Gastrocnemius medialis (tissue), 4 donors: ENCODE measurements at regions not wholly inside any gene's neighbourhood (a gene's known extent, or its start where the extent isn't known, plus 50 kb on each side); places are given as distances from the start of the nearest gene placed in this dataset.

Experiments
- ATAC-seq, 2 donors: fragments of 150-250 bp; one replicate each; pipeline ENCODE4 v1.9.1; 2016
- DNase-seq, 2 donors: peaks; one replicate each; pipeline ENCODE4 v3.0.0-alpha.2; 2019
- H3K27ac ChIP-seq, 4 donors: fragments of 200-600 bp; sonication (generic); 1 replicate in 1 of 4; 2 replicates in 3 of 4; pipeline ENCODE4 v1.5.1; 2016 to 2018; ENCODE audit warnings: mild to moderate bottlenecking in 2 of 4, moderate library complexity in 1 of 4
- H3K27me3 ChIP-seq, 3 donors: fragments of 200-600 bp; sonication (generic) in 2 of 3; 1 replicate in 1 of 3; 2 replicates in 2 of 3; pipeline versions ENCODE4 v1.5.1 to v1.6.0; 2016 to 2019; ENCODE audit warnings: mild to moderate bottlenecking in 1 of 3, moderate library complexity in 1 of 3
- H3K36me3 ChIP-seq, 2 donors: fragments of 200-600 bp; sonication (generic) in 1 of 2; one replicate each; pipeline ENCODE4 v1.5.1; 2017 to 2018
- H3K4me1 ChIP-seq, 2 donors: fragments of 200-600 bp; sonication (generic) in 1 of 2; one replicate each; pipeline ENCODE4 v1.5.1; 2016 to 2017; ENCODE audit warnings: mild to moderate bottlenecking in 2 of 2
- H3K4me3 ChIP-seq, 4 donors: fragments of 200-600 bp; sonication (generic) in 3 of 4; 1 replicate in 1 of 4; 2 replicates in 3 of 4; pipeline ENCODE4 v1.5.1; 2016 to 2019; ENCODE audit warnings: mild to moderate bottlenecking in 2 of 4
- H3K9me3 ChIP-seq, 3 donors: fragments of 200-600 bp; sonication (generic) in 2 of 3; 1 replicate in 1 of 3; 2 replicates in 2 of 3; pipeline ENCODE4 v1.5.1; 2016 to 2019
- CTCF ChIP-seq, 5 experiments: fragments of 450-650 bp in 3 of 5; fragments of 200-600 bp in 2 of 5; sonication (generic) in 2 of 5; IDR thresholded peaks in 4 of 5; conservative IDR thresholded peaks in 1 of 5; 1 replicate in 4 of 5; 2 replicates in 1 of 5; pipeline ENCODE4 v1.5.1; 2016 to 2019; ENCODE audit warnings: antibody characterized with exemption in 5 of 5, mild to moderate bottlenecking in 3 of 5, moderate library complexity in 3 of 5
- POLR2A ChIP-seq, 2 donors: fragments of 450-650 bp; IDR thresholded peaks; one replicate each; pipeline ENCODE4 v1.6.1; 2017; ENCODE audit warnings: antibody characterized with exemption in 2 of 2, mild to moderate bottlenecking in 2 of 2, moderate library complexity in 2 of 2
- in situ Hi-C, 4 donors: fragments of 200-750 bp; cut with MboI; loops; one replicate each; pipeline versions ENCODE4 v1.15.0 to v1.8.0; 2017; ENCODE audit warnings: low sequenced_read_pairs in 4 of 4
- intact Hi-C: fragments of 100-400 bp; cut with DNase I; formaldehyde crosslinking; loops from one replicate; pipeline ENCODE4 v1.15.1; 2023; ENCODE audit warnings: low total_unique reads

DNA sequence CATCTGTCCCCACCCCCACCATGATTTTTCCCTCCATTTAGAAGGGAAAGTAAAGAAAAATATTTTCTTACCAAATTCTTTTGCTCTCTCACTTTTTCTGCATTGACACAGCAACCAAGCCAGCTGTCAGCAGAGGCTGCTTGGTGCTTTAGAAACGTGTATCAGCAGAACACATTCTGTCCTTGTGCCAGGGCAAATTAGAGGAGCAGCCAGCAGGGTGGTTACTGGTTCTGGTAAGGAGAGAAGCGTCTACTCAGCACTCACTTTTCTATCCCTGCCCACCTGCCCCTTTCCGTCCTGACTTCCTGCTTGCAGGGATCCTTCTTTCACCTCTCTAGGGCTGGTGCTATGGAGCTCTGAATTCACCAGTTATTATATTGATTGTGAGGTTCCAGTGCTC, 327.5 kb upstream of the PDE3A start:
- DNase-seq (no peak), ATAC-seq (no peak)
- intact Hi-C loops (no loop called here), in situ Hi-C loops (no loop called here)
- TF ChIP-seq POLR2A (IDR thresholded peaks at IDR 0.05): no peak
- no peak for TF ChIP-seq CTCF (IDR thresholded peaks at IDR 0.05 in 4 of 5, conservative IDR thresholded peaks at IDR 0.05 in 1 of 5)
- H3K4me1 ChIP-seq: no peaks in the 10 kb centered on the region
- H3K36me3 ChIP-seq: no peaks in the 10 kb centered on the region
- H3K4me3 ChIP-seq: no peak overlapping the region
- no peaks in the 10 kb centered on the region for H3K9me3 ChIP-seq
- no peak overlapping the region for H3K27ac ChIP-seq
- no peaks in the 10 kb centered on the region for H3K27me3 ChIP-seq

DNA sequence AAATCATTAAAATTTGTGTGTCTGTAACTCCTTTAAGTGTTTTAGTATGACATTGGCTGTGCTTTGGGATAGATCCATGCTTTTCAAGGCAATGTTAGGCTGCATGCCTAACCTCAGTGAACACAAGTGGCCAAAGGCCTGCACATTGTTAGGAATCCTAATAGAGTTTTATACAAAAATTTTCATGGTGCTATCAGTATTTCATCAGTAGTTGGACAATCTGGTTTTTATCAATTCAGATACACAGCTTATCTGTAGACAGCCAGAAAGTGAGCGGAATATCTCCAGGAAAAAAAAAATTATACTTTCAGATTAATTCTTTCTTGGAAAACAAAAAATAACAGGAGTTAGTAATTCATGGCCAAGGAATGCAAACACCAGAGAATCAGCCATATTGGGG, 324.0 kb upstream of the PDE3A start:
- DNase-seq: no peak
- in situ Hi-C loops: no loop called here
- H3K9me3 ChIP-seq: no peaks in the 10 kb centered on the region
- H3K27ac ChIP-seq: no peak overlapping the region
- H3K4me3 ChIP-seq: no peak overlapping the region
- no peaks in the 10 kb centered on the region for H3K36me3 ChIP-seq
- TF ChIP-seq CTCF (IDR thresholded peaks at IDR 0.05 in 4 of 5, conservative IDR thresholded peaks at IDR 0.05 in 1 of 5) (no peak), POLR2A (IDR thresholded peaks at IDR 0.05) (no peak)
- H3K4me1 ChIP-seq: no peaks in the 10 kb centered on the region
- no peaks in the 10 kb centered on the region for H3K27me3 ChIP-seq
- intact Hi-C loops: no loop called here
- ATAC-seq: no peak

- intact Hi-C loops (no loop called here), in situ Hi-C loops (no loop called here)
- no peak overlapping the region for H3K27ac ChIP-seq
- TF ChIP-seq CTCF (IDR thresholded peaks at IDR 0.05 in 4 of 5, conservative IDR thresholded peaks at IDR 0.05 in 1 of 5) (no peak), POLR2A (IDR thresholded peaks at IDR 0.05) (no peak)
- ATAC-seq: peak; percentile 56 to 77
- no peak for DNase-seq
- no peaks in the 10 kb centered on the region for H3K9me3 ChIP-seq
- H3K4me3 ChIP-seq: no peak overlapping the region
- H3K36me3 ChIP-seq: no peaks in the 10 kb centered on the region
- H3K4me1 ChIP-seq: no peaks in the 10 kb centered on the region
- no peaks in the 10 kb centered on the region for H3K27me3 ChIP-seq
Measured at GRCh38 chr12:20044846-20045245, 323.5 kb upstream of the PDE3A start.

GRCh38 chr12:20047901-20048300, 320.4 kb upstream of the PDE3A start:
- H3K36me3 ChIP-seq: no peaks in the 10 kb centered on the region
- no peaks in the 10 kb centered on the region for H3K9me3 ChIP-seq
- no peaks in the 10 kb centered on the region for H3K27me3 ChIP-seq
- intact Hi-C loops (no loop called here), in situ Hi-C loops (no loop called here)
- H3K4me1 ChIP-seq: no peaks in the 10 kb centered on the region
- no peak overlapping the region for H3K4me3 ChIP-seq
- H3K27ac ChIP-seq: no peak overlapping the region
- ATAC-seq (no peak), DNase-seq (no peak)
- TF ChIP-seq POLR2A (IDR thresholded peaks at IDR 0.05) (no peak), CTCF (IDR thresholded peaks at IDR 0.05 in 4 of 5, conservative IDR thresholded peaks at IDR 0.05 in 1 of 5) (no peak)

GRCh38 chr12:20050221-20050620, 318.1 kb upstream of the PDE3A start:
- Histone ChIP-seq H3K27ac (no peak overlapping the region), H3K4me1 (no peaks in the 10 kb centered on the region), H3K36me3 (no peaks in the 10 kb centered on the region), H3K9me3 (no peaks in the 10 kb centered on the region), H3K27me3 (no peaks in the 10 kb centered on the region), H3K4me3 (no peak overlapping the region)
- intact Hi-C loops (no loop called here), in situ Hi-C loops (no loop called here)
- DNase-seq (no peak), ATAC-seq (no peak)
- TF ChIP-seq CTCF (IDR thresholded peaks at IDR 0.05 in 4 of 5, conservative IDR thresholded peaks at IDR 0.05 in 1 of 5) (no peak), POLR2A (IDR thresholded peaks at IDR 0.05) (no peak)
